NCI-H2081 treated with DMSO at 0.1 percent for 48 hours (cell line): ENCODE measurements at regions not wholly inside any gene's neighbourhood (a gene's known extent, or its start where the extent isn't known, plus 50 kb on each side); places are given as distances from the start of the nearest gene placed in this dataset.

Source experiments
- DNase-seq: peaks from one replicate; lab custom pipeline; 2025; lab: John Stamatoyannopoulos, UW

- no peak for DNase-seq
These were observed 59.6 kb upstream of the CDH13 start for GRCh38 chr16:82567175-82567574.

- DNase-seq, result no peak
These were observed 63.4 kb upstream of the CDH13 start for GRCh38 chr16:82563401-82563800.

GRCh38 chr16:82562183-82562683 lies 64.5 kb upstream of the CDH13 start:
- no peak for DNase-seq

- DNase-seq, result no peak
These were observed 65.9 kb upstream of the CDH13 start for GRCh38 chr16:82560805-82561325.

GRCh38 chr16:82544378-82545160 lies 82.2 kb upstream of the CDH13 start:
- no peak for DNase-seq

GRCh38 chr16:82542714-82543113 lies 84.1 kb upstream of the CDH13 start:
- DNase-seq, result no peak

- no peak for DNase-seq
These were observed 85.7 kb upstream of the CDH13 start for GRCh38 chr16:82541103-82541502.

- no peak for DNase-seq
These were observed 91.0 kb upstream of the CDH13 start for GRCh38 chr16:82535764-82536163.

- DNase-seq, result no peak
These were observed 91.5 kb upstream of the CDH13 start for GRCh38 chr16:82535262-82535661.

GRCh38 chr16:82533189-82533588 lies 93.6 kb upstream of the CDH13 start:
- no peak for DNase-seq

- DNase-seq, result no peak
These were observed 95.9 kb upstream of the CDH13 start for GRCh38 chr16:82530883-82531282.

GRCh38 chr16:82527101-82527500 lies 99.7 kb upstream of the CDH13 start:
- no peak for DNase-seq

- DNase-seq, result no peak
These were observed 101.8 kb upstream of the CDH13 start for GRCh38 chr16:82524976-82525375.

GRCh38 chr16:82523815-82524214 lies 103.0 kb upstream of the CDH13 start:
- no peak for DNase-seq

- DNase-seq, result no peak
These were observed 104.7 kb upstream of the CDH13 start for GRCh38 chr16:82522026-82522425.

GRCh38 chr16:82518811-82519210 lies 108.0 kb upstream of the CDH13 start:
- no peak for DNase-seq

- DNase-seq, result no peak
These were observed 112.5 kb upstream of the CDH13 start for GRCh38 chr16:82514262-82514661.

GRCh38 chr16:82510789-82511305 lies 115.9 kb upstream of the CDH13 start:
- no peak for DNase-seq

- DNase-seq, result no peak
These were observed 116.9 kb upstream of the CDH13 start for GRCh38 chr16:82509691-82510430.

- DNase-seq, result no peak
These were observed 119.8 kb upstream of the CDH13 start for GRCh38 chr16:82506692-82507670.

GRCh38 chr16:82504836-82505235 lies 121.9 kb upstream of the CDH13 start:
- DNase-seq, result no peak

- no peak for DNase-seq
These were observed 127.5 kb upstream of the CDH13 start for GRCh38 chr16:82499302-82499701.
